Smooth muscle cell (in vitro differentiated cells): ENCODE measurements at regions not wholly inside any gene's neighbourhood (a gene's known extent, or its start where the extent isn't known, plus 50 kb on each side); places are given as distances from the start of the nearest gene placed in this dataset.

Source experiments
- DNase-seq: peaks from one replicate; lab custom pipeline; 2025; ENCODE audit not compliant: unreplicated experiment; lab: John Stamatoyannopoulos, UW
- H2AFZ ChIP-seq: fragments of 200-600 bp; sonication (generic); 2 replicates; pipeline ENCODE4 v1.6.0; 2016; ENCODE audit warnings: antibody characterized with exemption, low read depth, mild to moderate bottlenecking
- H3F3A ChIP-seq: fragments of 200-600 bp; sonication (generic); 2 replicates; pipeline ENCODE4 v1.6.0; 2017; ENCODE audit warnings: antibody characterized with exemption, low read depth
- H3K27ac ChIP-seq: fragments of 200-600 bp; sonication (generic); 2 replicates; pipeline ENCODE4 v1.5.1; 2016; ENCODE audit warnings: low read depth, mild to moderate bottlenecking
- H3K27me3 ChIP-seq: fragments of 200-600 bp; sonication (generic); 2 replicates; pipeline ENCODE4 v1.6.1; 2016; ENCODE audit warnings: low read depth, mild to moderate bottlenecking
- H3K36me3 ChIP-seq: fragments of 200-600 bp; sonication (generic); 2 replicates; pipeline ENCODE4 v1.5.1; 2016; ENCODE audit warnings: low read depth
- H3K4me1 ChIP-seq: fragments of 200-600 bp; sonication (generic); 2 replicates; pipeline ENCODE4 v1.5.1; 2016; ENCODE audit warnings: low read depth
- H3K4me2 ChIP-seq: fragments of 200-600 bp; sonication (generic); 2 replicates; pipeline ENCODE4 v1.6.0; 2016; ENCODE audit warnings: mild to moderate bottlenecking
- H3K4me3 ChIP-seq: fragments of 200-600 bp; sonication (generic); 2 replicates; pipeline ENCODE4 v1.5.1; 2016; ENCODE audit warnings: mild to moderate bottlenecking
- H3K79me2 ChIP-seq: fragments of 200-600 bp; sonication (generic); 2 replicates; pipeline ENCODE4 v1.6.0; 2016; ENCODE audit warnings: low read depth, mild to moderate bottlenecking
- H3K9ac ChIP-seq: fragments of 200-600 bp; sonication (generic); 2 replicates; pipeline ENCODE4 v1.6.0; 2016; ENCODE audit warnings: low read depth
- H3K9me3 ChIP-seq: fragments of 200-600 bp; sonication (generic); replicated peaks from 2 replicates; pipeline ENCODE4 v1.5.1; 2016; ENCODE audit warnings: low read depth
- H4K20me1 ChIP-seq: fragments of 200-600 bp; sonication (generic); 2 replicates; pipeline ENCODE4 v1.6.0; 2016; ENCODE audit warnings: low read depth
- WGBS: methylation state at CpG from one replicate; pipeline ENCODE4 v1.1.7; 2016; ENCODE audit warnings: low lambda C conversion rate; 5-methylcytosine and 5-hydroxymethylcytosine counted together
- TF ChIP-seq, protein P1 (sequence below): fragments of 200-600 bp; sonication (generic); IDR thresholded peaks from 2 replicates; pipeline ENCODE4 v1.5.1; 2017; ENCODE audit warnings: borderline replicate concordance, mild to moderate bottlenecking, antibody characterized with exemption; ENCODE audit not compliant: insufficient read depth, poor library complexity, severe bottlenecking

DNA sequence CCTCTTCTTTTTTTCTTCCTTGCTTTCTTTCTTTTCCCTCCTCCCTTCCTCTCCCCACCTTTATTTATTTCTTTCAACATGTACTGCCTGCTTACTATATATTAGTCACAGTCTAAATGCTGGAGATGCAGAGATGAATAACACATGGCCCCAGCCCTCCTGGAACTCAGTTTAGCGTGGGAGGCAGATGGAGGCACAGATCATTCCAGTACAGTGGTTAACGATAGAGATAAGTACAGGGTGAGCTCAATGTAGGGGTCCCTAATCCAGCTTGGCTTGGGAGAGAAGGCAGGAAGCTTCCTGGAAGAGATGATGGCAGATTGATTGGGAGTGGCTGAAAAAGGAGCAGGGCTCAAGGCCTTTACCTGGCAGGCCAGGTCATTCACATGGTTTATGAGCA, 55.6 kb upstream of the PPP2R5A start:
- Histone ChIP-seq H3K36me3 (no peaks in the 10 kb centered on the region), H3K79me2 (no peaks in the 10 kb centered on the region), H3K9me3 (no peaks in the 10 kb centered on the region), H3K27me3 (no peaks in the 10 kb centered on the region), H4K20me1 (no peaks in the 10 kb centered on the region), H3K4me1 (no peaks in the 10 kb centered on the region), H3K27ac (no peak overlapping the region), H3K4me2 (peak overlapping the region; percentile 39), H3F3A (no peaks in the 10 kb centered on the region), H2AFZ (no peak overlapping the region), H3K9ac (no peak overlapping the region), H3K4me3 (no peak overlapping the region)
- TF ChIP-seq, protein P1, sequence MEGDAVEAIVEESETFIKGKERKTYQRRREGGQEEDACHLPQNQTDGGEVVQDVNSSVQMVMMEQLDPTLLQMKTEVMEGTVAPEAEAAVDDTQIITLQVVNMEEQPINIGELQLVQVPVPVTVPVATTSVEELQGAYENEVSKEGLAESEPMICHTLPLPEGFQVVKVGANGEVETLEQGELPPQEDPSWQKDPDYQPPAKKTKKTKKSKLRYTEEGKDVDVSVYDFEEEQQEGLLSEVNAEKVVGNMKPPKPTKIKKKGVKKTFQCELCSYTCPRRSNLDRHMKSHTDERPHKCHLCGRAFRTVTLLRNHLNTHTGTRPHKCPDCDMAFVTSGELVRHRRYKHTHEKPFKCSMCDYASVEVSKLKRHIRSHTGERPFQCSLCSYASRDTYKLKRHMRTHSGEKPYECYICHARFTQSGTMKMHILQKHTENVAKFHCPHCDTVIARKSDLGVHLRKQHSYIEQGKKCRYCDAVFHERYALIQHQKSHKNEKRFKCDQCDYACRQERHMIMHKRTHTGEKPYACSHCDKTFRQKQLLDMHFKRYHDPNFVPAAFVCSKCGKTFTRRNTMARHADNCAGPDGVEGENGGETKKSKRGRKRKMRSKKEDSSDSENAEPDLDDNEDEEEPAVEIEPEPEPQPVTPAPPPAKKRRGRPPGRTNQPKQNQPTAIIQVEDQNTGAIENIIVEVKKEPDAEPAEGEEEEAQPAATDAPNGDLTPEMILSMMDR: no peak
- no peak for DNase-seq
- WGBS: 18% methylated on average over 2 of the region's 2 CpGs

DNA sequence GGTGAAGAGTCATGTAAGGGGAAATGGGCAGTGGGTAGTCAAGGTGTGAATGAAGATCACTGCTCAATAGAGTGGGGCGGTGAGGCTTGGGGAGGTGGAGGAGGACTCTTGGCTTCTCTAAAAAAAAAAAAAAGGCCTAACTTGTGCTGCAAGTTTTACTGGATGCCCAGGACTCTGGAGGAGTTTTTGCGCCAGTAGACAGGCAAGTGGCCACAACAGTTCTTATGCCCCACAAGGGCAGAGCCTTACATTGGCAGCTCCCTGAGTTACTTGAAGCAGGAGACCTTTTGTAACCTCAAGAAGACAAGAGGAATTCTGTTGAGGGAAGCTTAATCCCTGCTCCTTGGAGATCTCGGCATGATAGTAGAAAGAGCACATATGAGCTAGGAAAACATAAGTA, 54.9 kb upstream of the PPP2R5A start:
- no peak overlapping the region for H3K27ac ChIP-seq
- TF ChIP-seq, protein P1: no peak

GRCh38 chr1:212231372-212231771, 53.8 kb upstream of the PPP2R5A start:
- Histone ChIP-seq H3K27me3 (no peaks in the 10 kb centered on the region), H3K9ac (no peak overlapping the region), H2AFZ (no peak overlapping the region), H3K36me3 (no peaks in the 10 kb centered on the region), H3K4me3 (no peak overlapping the region), H4K20me1 (no peaks in the 10 kb centered on the region), H3K27ac (no peak overlapping the region), H3K79me2 (no peaks in the 10 kb centered on the region), H3K9me3 (no peaks in the 10 kb centered on the region), H3K4me2 (no peak overlapping the region), H3K4me1 (no peaks in the 10 kb centered on the region), H3F3A (no peaks in the 10 kb centered on the region)
- no peak for DNase-seq
- TF ChIP-seq, protein P1: no peak
- WGBS: 88% methylated on average over 1 of the region's 1 CpG

More for the DNA sequence above, 54.9 kb upstream of the PPP2R5A start:
- Histone ChIP-seq H3F3A (no peaks in the 10 kb centered on the region), H2AFZ (no peak overlapping the region), H3K79me2 (no peaks in the 10 kb centered on the region), H3K9ac (no peak overlapping the region), H4K20me1 (no peaks in the 10 kb centered on the region), H3K27me3 (no peaks in the 10 kb centered on the region), H3K4me1 (no peaks in the 10 kb centered on the region), H3K4me3 (no peak overlapping the region), H3K9me3 (no peaks in the 10 kb centered on the region), H3K36me3 (no peaks in the 10 kb centered on the region), H3K4me2 (no peak overlapping the region)
- WGBS: 87% methylated on average over 3 of the region's 3 CpGs
- no peak for DNase-seq

DNA sequence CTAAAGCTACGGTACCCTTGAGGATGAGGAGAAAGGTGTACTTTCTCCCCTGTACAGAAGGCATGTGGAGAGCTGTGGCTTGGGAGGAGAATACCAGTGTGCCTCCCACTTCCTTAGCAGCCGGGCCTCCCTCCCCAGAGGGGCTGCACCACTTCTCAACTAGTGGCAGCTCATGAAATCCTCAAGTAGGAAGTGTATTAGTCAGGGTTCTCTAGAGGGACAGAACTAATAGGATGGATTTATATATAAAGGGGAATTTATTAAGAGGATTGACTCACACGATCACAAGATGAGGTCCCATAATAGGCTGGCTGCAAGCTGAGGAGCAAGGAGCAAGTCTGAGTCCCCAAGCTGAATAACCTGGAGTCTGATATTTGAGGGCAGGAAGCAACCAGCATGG, 53.1 kb upstream of the PPP2R5A start:
- no peak for DNase-seq
- Histone ChIP-seq H3K79me2 (no peaks in the 10 kb centered on the region), H3K36me3 (no peaks in the 10 kb centered on the region), H3K4me2 (no peak overlapping the region), H3K4me3 (no peak overlapping the region), H3K9me3 (no peaks in the 10 kb centered on the region), H4K20me1 (no peaks in the 10 kb centered on the region), H3F3A (no peaks in the 10 kb centered on the region), H3K9ac (no peak overlapping the region), H2AFZ (no peak overlapping the region), H3K27me3 (no peaks in the 10 kb centered on the region), H3K27ac (no peak overlapping the region), H3K4me1 (no peaks in the 10 kb centered on the region)
- TF ChIP-seq, protein P1: no peak
- WGBS: 75% methylated on average over 3 of the region's 3 CpGs
